SH-SY5Y (cell line): ENCODE measurements at regions not wholly inside any gene's neighbourhood (a gene's known extent, or its start where the extent isn't known, plus 50 kb on each side); places are given as distances from the start of the nearest gene placed in this dataset.

Source experiments
- GATA2 ChIP-seq: IDR thresholded peaks from 2 replicates; pipeline ENCODE4 v1.6.1; 2011; ENCODE audit warnings: mild to moderate bottlenecking, low read depth, low read length
- GATA3 ChIP-seq: IDR thresholded peaks from 2 replicates; pipeline ENCODE4 v1.6.1; 2011; ENCODE audit warnings: low read depth, mild to moderate bottlenecking, low read length, moderate library complexity

GRCh38 chr10:21193196-21193595 lies 296.1 kb upstream of the NEBL start:
- TF ChIP-seq GATA2 (no peak), GATA3 (no peak)
